HEK293 (cell line): ENCODE measurements at regions not wholly inside any gene's neighbourhood (a gene's known extent, or its start where the extent isn't known, plus 50 kb on each side); places are given as distances from the start of the nearest gene placed in this dataset.
"Not testable (repeated sequence)": the region's sequence is repeated elsewhere in the genome, so short reads cannot be mapped to it uniquely, and the experiment has no call there.

Experiments used
- MYNN ChIP-seq: fragments of 450-650 bp; formaldehyde crosslinking; IDR thresholded peaks from 2 replicates; pipeline ENCODE4 v1.5.1; 2016; ENCODE audit warnings: missing biosample characterization, missing genetic modification characterization, borderline replicate concordance
- TCF7L2 ChIP-seq: IDR thresholded peaks from 2 replicates; pipeline ENCODE4 v1.6.1; 2011; ENCODE audit warnings: low read depth, mild to moderate bottlenecking, inconsistent platforms, low read length, moderate library complexity, borderline replicate concordance
- ZNF138 ChIP-seq: fragments of 450-650 bp; formaldehyde crosslinking; IDR thresholded peaks from 2 replicates; pipeline ENCODE4 v1.5.1; 2016; ENCODE audit warnings: missing biosample characterization, missing genetic modification characterization, borderline replicate concordance
- ZNF350 ChIP-seq: fragments of 450-650 bp; formaldehyde crosslinking; IDR thresholded peaks from 2 replicates; pipeline ENCODE4 v1.5.0; 2017; ENCODE audit warnings: missing biosample characterization, mild to moderate bottlenecking, missing genetic modification characterization
- ZNF596 ChIP-seq: fragments of 450-650 bp; IDR thresholded peaks from 2 replicates; pipeline ENCODE4 v1.5.0; 2018; ENCODE audit warnings: missing biosample characterization, mild to moderate bottlenecking, missing genetic modification characterization, moderate library complexity
- TF ChIP-seq, protein P1 (sequence below): fragments of 450-650 bp; formaldehyde crosslinking; IDR thresholded peaks from 2 replicates; pipeline ENCODE4 v1.5.1; 2016; ENCODE audit warnings: missing biosample characterization, missing genetic modification characterization
- TF ChIP-seq, protein P2 (sequence below): fragments of 450-650 bp; formaldehyde crosslinking; IDR thresholded peaks from 2 replicates; pipeline ENCODE4 v1.5.1; 2016; ENCODE audit warnings: missing biosample characterization, missing genetic modification characterization
- TF ChIP-seq, protein P3 (sequence below): IDR thresholded peaks from 2 replicates; pipeline ENCODE4 v1.6.1; 2011; ENCODE audit warnings: mild to moderate bottlenecking, low read depth, low read length, borderline replicate concordance
- TF ChIP-seq, protein P4 (sequence below): fragments of 450-650 bp; formaldehyde crosslinking; IDR thresholded peaks from 2 replicates; pipeline ENCODE4 v1.5.1; 2017; ENCODE audit warnings: missing biosample characterization, mild to moderate bottlenecking, missing genetic modification characterization, moderate library complexity
- TF ChIP-seq, protein P5 (sequence below): sonication (generic); formaldehyde crosslinking; IDR thresholded peaks from 2 replicates; pipeline ENCODE4 v1.8.1; 2022; ENCODE audit warnings: mild to moderate bottlenecking, moderate library complexity, missing genetic modification reagents

DNA sequence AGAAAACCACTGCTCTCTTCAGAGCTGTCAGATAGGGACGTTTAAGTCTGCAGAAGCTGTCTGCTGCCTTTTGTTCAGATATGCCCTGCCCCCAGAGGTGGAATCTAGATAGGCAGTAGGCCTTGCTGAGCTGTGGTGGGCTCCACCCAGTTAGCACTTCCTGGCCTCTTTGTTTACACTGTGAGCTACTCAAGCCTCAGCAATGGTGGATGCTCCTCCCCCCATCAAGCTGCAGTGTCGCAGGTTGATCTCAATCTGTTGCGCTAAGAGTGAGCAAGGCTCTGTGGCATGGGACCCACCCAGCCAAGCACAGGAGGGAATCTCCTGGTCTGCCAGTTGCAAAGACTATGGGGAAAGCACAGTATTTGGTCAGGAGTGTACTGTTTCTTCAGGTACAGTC, 59.2 kb upstream of the ZNF641 start:
- TF ChIP-seq ZNF138 (tag by site-specific recombination); MYNN; ZNF596 (tag by site-specific recombination); TCF7L2; ZNF350 (tag by site-specific recombination): not testable (repeated sequence)
- TF ChIP-seq, protein P1, sequence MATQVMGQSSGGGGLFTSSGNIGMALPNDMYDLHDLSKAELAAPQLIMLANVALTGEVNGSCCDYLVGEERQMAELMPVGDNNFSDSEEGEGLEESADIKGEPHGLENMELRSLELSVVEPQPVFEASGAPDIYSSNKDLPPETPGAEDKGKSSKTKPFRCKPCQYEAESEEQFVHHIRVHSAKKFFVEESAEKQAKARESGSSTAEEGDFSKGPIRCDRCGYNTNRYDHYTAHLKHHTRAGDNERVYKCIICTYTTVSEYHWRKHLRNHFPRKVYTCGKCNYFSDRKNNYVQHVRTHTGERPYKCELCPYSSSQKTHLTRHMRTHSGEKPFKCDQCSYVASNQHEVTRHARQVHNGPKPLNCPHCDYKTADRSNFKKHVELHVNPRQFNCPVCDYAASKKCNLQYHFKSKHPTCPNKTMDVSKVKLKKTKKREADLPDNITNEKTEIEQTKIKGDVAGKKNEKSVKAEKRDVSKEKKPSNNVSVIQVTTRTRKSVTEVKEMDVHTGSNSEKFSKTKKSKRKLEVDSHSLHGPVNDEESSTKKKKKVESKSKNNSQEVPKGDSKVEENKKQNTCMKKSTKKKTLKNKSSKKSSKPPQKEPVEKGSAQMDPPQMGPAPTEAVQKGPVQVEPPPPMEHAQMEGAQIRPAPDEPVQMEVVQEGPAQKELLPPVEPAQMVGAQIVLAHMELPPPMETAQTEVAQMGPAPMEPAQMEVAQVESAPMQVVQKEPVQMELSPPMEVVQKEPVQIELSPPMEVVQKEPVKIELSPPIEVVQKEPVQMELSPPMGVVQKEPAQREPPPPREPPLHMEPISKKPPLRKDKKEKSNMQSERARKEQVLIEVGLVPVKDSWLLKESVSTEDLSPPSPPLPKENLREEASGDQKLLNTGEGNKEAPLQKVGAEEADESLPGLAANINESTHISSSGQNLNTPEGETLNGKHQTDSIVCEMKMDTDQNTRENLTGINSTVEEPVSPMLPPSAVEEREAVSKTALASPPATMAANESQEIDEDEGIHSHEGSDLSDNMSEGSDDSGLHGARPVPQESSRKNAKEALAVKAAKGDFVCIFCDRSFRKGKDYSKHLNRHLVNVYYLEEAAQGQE (tag by site-specific recombination): not testable (repeated sequence)
- TF ChIP-seq, protein P2, sequence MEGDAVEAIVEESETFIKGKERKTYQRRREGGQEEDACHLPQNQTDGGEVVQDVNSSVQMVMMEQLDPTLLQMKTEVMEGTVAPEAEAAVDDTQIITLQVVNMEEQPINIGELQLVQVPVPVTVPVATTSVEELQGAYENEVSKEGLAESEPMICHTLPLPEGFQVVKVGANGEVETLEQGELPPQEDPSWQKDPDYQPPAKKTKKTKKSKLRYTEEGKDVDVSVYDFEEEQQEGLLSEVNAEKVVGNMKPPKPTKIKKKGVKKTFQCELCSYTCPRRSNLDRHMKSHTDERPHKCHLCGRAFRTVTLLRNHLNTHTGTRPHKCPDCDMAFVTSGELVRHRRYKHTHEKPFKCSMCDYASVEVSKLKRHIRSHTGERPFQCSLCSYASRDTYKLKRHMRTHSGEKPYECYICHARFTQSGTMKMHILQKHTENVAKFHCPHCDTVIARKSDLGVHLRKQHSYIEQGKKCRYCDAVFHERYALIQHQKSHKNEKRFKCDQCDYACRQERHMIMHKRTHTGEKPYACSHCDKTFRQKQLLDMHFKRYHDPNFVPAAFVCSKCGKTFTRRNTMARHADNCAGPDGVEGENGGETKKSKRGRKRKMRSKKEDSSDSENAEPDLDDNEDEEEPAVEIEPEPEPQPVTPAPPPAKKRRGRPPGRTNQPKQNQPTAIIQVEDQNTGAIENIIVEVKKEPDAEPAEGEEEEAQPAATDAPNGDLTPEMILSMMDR: not testable (repeated sequence)
- TF ChIP-seq, protein P3, sequence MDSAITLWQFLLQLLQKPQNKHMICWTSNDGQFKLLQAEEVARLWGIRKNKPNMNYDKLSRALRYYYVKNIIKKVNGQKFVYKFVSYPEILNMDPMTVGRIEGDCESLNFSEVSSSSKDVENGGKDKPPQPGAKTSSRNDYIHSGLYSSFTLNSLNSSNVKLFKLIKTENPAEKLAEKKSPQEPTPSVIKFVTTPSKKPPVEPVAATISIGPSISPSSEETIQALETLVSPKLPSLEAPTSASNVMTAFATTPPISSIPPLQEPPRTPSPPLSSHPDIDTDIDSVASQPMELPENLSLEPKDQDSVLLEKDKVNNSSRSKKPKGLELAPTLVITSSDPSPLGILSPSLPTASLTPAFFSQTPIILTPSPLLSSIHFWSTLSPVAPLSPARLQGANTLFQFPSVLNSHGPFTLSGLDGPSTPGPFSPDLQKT: not testable (repeated sequence)
- TF ChIP-seq, protein P4, sequence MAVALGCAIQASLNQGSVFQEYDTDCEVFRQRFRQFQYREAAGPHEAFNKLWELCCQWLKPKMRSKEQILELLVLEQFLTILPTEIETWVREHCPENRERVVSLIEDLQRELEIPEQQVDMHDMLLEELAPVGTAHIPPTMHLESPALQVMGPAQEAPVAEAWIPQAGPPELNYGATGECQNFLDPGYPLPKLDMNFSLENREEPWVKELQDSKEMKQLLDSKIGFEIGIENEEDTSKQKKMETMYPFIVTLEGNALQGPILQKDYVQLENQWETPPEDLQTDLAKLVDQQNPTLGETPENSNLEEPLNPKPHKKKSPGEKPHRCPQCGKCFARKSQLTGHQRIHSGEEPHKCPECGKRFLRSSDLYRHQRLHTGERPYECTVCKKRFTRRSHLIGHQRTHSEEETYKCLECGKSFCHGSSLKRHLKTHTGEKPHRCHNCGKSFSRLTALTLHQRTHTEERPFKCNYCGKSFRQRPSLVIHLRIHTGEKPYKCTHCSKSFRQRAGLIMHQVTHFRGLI (tag by site-specific recombination): not testable (repeated sequence)
- TF ChIP-seq, protein P5, sequence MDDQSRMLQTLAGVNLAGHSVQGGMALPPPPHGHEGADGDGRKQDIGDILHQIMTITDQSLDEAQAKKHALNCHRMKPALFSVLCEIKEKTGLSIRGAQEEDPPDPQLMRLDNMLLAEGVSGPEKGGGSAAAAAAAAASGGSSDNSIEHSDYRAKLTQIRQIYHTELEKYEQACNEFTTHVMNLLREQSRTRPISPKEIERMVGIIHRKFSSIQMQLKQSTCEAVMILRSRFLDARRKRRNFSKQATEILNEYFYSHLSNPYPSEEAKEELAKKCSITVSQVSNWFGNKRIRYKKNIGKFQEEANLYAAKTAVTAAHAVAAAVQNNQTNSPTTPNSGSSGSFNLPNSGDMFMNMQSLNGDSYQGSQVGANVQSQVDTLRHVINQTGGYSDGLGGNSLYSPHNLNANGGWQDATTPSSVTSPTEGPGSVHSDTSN (CRISPR knock-in tag): not testable (repeated sequence)
